Large intestine (tissue), 3 donors: ENCODE measurements at regions not wholly inside any gene's neighbourhood (a gene's known extent, or its start where the extent isn't known, plus 50 kb on each side); places are given as distances from the start of the nearest gene placed in this dataset.

Experiments used
- DNase-seq, 2 donors: peaks; one replicate each; pipeline versions ENCODE4 v3.0.0 to v3.0.0-alpha.2; 2013
- H3K27ac ChIP-seq: one replicate; pipeline ENCODE4 v1.5.1; 2013; ENCODE audit warnings: low read length
- H3K27me3 ChIP-seq: 2 replicates; pipeline ENCODE4 v1.6.1; 2013; ENCODE audit warnings: low read length; ENCODE audit not compliant: control insufficient read depth, insufficient read depth
- H3K36me3 ChIP-seq: 2 replicates; pipeline ENCODE4 v1.6.1; 2013; ENCODE audit warnings: low read length; ENCODE audit not compliant: control insufficient read depth, insufficient read depth
- H3K4me1 ChIP-seq: one replicate; pipeline ENCODE4 v1.6.1; 2013; ENCODE audit warnings: low read length; ENCODE audit not compliant: control insufficient read depth, insufficient read depth
- H3K4me3 ChIP-seq: one replicate; pipeline ENCODE4 v1.5.1; 2013; ENCODE audit warnings: low read length
- H3K9me3 ChIP-seq: one replicate; pipeline ENCODE4 v1.6.1; 2013; ENCODE audit warnings: mild to moderate bottlenecking, low read depth, low read length, moderate library complexity; ENCODE audit not compliant: control insufficient read depth
- WGBS: methylation state at CpG from one replicate; pipeline ENCODE4 v1.1.5; 2013; ENCODE audit warnings: low lambda C conversion rate; ENCODE audit not compliant: insufficient coverage; 5-methylcytosine and 5-hydroxymethylcytosine counted together

DNA sequence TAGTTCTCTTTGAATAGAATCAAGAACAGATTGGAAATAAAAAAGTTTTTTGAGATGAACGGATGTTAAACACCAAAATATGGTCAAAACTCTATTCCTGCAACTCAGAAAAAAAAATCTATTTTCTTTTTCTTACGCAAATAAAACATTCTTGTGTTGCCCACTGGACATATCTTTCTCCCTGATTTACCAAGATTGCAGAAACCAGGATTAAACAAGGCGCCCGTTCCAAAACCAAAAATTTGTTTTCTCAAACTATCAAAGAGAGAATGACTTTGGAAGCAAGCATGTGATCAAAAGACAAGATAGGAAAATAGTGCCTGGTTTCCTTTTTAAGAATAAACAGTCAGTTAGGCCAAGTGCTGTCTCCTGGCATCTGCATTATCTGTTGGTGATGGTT is 273.1 kb downstream of the CLIC5 start:
- Histone ChIP-seq H3K36me3 (no peaks in the 10 kb centered on the region), H3K27ac (no peak overlapping the region), H3K27me3 (no peaks in the 10 kb centered on the region), H3K4me3 (no peak overlapping the region), H3K4me1 (no peaks in the 10 kb centered on the region), H3K9me3 (no peaks in the 10 kb centered on the region)
- WGBS = 68% methylated on average over 3 of the region's 4 CpGs
- DNase-seq = no peak

GRCh38 chr6:45741437-45742171 is 274.1 kb downstream of the CLIC5 start:
- Histone ChIP-seq H3K4me3 (no peak overlapping the region), H3K36me3 (no peaks in the 10 kb centered on the region), H3K27me3 (no peaks in the 10 kb centered on the region), H3K27ac (peak overlapping the region; percentile 21), H3K9me3 (no peaks in the 10 kb centered on the region), H3K4me1 (no peaks in the 10 kb centered on the region)
- DNase-seq = peak; percentile 18 to 30
- no CpG with 5 or more reads among the region's 9 CpGs for WGBS

DNA sequence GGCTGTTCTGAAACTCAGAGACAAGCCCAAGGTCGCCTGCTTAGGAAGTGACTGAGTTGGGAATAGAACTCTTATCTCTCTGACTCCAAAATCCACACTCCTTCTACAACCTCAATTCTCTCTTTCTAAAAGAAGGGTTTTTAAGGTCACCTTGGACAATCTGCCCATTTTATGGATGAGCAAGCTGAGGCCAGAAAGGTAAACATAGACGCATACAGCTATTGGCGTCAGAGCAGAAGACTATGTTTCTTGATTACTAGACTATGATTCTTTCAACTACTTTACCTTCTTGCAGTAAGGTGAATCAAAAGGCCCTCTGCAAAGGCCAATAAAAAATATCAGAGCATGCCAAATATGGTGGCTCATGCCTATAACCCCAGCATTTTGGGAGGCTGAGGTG is 276.6 kb downstream of the CLIC5 start:
- Histone ChIP-seq H3K4me3 (no peak overlapping the region), H3K36me3 (no peaks in the 10 kb centered on the region), H3K27ac (no peak overlapping the region), H3K9me3 (no peaks in the 10 kb centered on the region), H3K4me1 (no peaks in the 10 kb centered on the region), H3K27me3 (peaks cover 4% of the 10 kb centered on the region)
- no peak for DNase-seq
- WGBS = no CpG with 5 or more reads among the region's 3 CpGs

- no peak overlapping the region for H3K27ac ChIP-seq
- no peak for DNase-seq
- H3K4me3 ChIP-seq = no peak overlapping the region
- H3K9me3 ChIP-seq = no peaks in the 10 kb centered on the region
- no peaks in the 10 kb centered on the region for H3K4me1 ChIP-seq
- H3K27me3 ChIP-seq = peaks cover 4% of the 10 kb centered on the region
- no peaks in the 10 kb centered on the region for H3K36me3 ChIP-seq
- no CpG with 5 or more reads among the region's 5 CpGs for whole genome bisulfite sequencing
Measured at GRCh38 chr6:45738057-45738455, 277.6 kb downstream of the CLIC5 start.

- no peak for DNase-seq
- H3K4me3 ChIP-seq = no peak overlapping the region
- no peaks in the 10 kb centered on the region for H3K9me3 ChIP-seq
- H3K4me1 ChIP-seq = no peaks in the 10 kb centered on the region
- H3K27me3 ChIP-seq = peaks cover 4% of the 10 kb centered on the region
- H3K27ac ChIP-seq = no peak overlapping the region
- no peaks in the 10 kb centered on the region for H3K36me3 ChIP-seq
- no CpG with 5 or more reads among the region's 9 CpGs for WGBS
Measured at GRCh38 chr6:45737331-45738056, 278.2 kb downstream of the CLIC5 start.

GRCh38 chr6:45736134-45736533 is 279.5 kb downstream of the CLIC5 start:
- Histone ChIP-seq H3K27ac (no peak overlapping the region), H3K36me3 (no peaks in the 10 kb centered on the region), H3K4me3 (no peak overlapping the region), H3K9me3 (no peaks in the 10 kb centered on the region), H3K27me3 (peaks cover 4% of the 10 kb centered on the region), H3K4me1 (no peaks in the 10 kb centered on the region)
- WGBS = no CpG with 5 or more reads among the region's 5 CpGs
- DNase-seq = no peak

GRCh38 chr6:45732731-45733130 is 282.9 kb downstream of the CLIC5 start:
- Histone ChIP-seq H3K4me1 (no peaks in the 10 kb centered on the region), H3K27ac (no peak overlapping the region), H3K4me3 (no peak overlapping the region), H3K36me3 (no peaks in the 10 kb centered on the region), H3K9me3 (no peaks in the 10 kb centered on the region), H3K27me3 (peaks cover 4% of the 10 kb centered on the region)
- DNase-seq = peak in 1 of 2 donors; percentile 17
- WGBS = no CpG with 5 or more reads among the region's 7 CpGs

DNA sequence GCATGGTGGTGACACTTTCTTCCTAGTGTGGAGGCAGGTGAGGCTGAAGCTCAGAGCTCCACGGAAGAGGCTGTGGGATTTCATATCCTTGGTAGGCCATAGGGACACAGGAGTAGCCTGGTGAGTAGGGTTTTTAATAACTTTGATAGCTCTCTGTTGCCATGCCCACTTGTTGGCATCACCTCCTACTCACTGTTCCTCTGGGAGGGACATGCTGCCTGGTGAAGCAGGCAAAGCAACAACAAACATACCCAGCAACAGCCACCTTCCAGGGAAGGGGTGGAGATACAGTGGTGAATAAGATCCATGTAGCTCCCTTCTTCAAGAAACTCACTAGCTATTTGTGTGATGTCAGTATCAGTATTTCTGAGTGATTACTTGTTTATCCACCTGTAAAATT is 285.4 kb downstream of the CLIC5 start:
- Histone ChIP-seq H3K27me3 (no peaks in the 10 kb centered on the region), H3K9me3 (no peaks in the 10 kb centered on the region), H3K27ac (no peak overlapping the region), H3K4me1 (no peaks in the 10 kb centered on the region), H3K4me3 (no peak overlapping the region), H3K36me3 (no peaks in the 10 kb centered on the region)
- DNase-seq = no peak
- no CpG with 5 or more reads among the region's 1 CpG for WGBS

DNA sequence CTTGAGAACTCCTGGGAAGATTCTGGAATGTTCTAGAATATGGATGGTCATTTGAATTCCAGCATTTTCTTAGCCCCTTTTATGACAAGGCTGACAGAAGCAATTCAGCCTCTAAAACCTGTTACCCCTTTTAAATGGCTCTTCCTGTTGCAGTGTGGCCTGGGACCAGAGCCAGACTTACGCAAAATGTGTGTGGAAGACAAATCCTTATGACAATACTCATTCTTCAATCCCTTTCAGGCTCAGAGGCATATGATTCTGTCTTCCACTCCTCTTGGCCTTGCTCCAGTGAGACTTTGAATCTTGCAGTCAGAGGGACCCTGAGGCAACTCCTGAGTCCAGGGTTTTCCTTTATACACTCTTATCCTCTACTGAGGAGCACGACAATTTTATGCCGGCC is 287.0 kb downstream of the CLIC5 start:
- no peaks in the 10 kb centered on the region for H3K9me3 ChIP-seq

GRCh38 chr6:45727819-45728449 is 287.7 kb downstream of the CLIC5 start:
- Histone ChIP-seq H3K27me3 (no peaks in the 10 kb centered on the region), H3K36me3 (no peaks in the 10 kb centered on the region), H3K9me3 (no peaks in the 10 kb centered on the region), H3K4me3 (no peak overlapping the region), H3K27ac (no peak overlapping the region), H3K4me1 (no peaks in the 10 kb centered on the region)
- WGBS = no CpG with 5 or more reads among the region's 6 CpGs
- DNase-seq = no peak

More for the DNA sequence above, 287.0 kb downstream of the CLIC5 start:
- no peaks in the 10 kb centered on the region for H3K4me1 ChIP-seq
- no peak overlapping the region for H3K27ac ChIP-seq
- H3K4me3 ChIP-seq = no peak overlapping the region
- DNase-seq = no peak
- H3K36me3 ChIP-seq = no peaks in the 10 kb centered on the region
- no peaks in the 10 kb centered on the region for H3K27me3 ChIP-seq
- no CpG with 5 or more reads among the region's 3 CpGs for WGBS
